Muscle of back (tissue), 3 donors: ENCODE measurements at regions not wholly inside any gene's neighbourhood (a gene's known extent, or its start where the extent isn't known, plus 50 kb on each side); places are given as distances from the start of the nearest gene placed in this dataset.

Source experiments
- DNase-seq, 3 donors: peaks; one replicate each; pipeline versions ENCODE4 v3.0.0 to v3.0.0-alpha.2; 2013

GRCh38 chr13:77480066-77480465, 55.4 kb upstream of the SCEL start:
- DNase-seq = peak in 1 of 3 donors; percentile 5

DNA sequence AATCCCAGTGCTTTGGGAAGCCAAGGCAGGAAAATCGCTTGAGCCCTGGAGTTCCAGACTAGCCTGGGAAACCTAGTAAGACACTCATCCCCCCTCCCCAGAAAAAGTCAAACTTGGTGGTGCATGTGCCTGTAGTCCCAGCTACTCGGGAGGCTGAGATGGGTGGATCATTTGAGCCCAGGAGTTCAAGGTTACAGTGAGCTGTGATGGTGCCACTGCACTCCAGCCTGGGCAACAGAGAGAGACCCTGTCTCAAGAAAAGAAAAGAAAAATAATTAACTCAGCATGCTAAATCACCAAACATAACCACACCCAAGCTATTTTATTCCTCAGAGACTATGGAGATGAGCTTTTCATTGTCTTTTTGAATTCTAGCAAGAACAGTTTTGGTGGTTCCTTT, 56.2 kb upstream of the SCEL start:
- DNase-seq = no peak

- DNase-seq = no peak
These were observed 58.1 kb upstream of the SCEL start for GRCh38 chr13:77477299-77477848.

GRCh38 chr13:77476456-77476855, 59.0 kb upstream of the SCEL start:
- DNase-seq = no peak

- no peak for DNase-seq
These were observed 60.0 kb upstream of the SCEL start for GRCh38 chr13:77475345-77476084.

DNA sequence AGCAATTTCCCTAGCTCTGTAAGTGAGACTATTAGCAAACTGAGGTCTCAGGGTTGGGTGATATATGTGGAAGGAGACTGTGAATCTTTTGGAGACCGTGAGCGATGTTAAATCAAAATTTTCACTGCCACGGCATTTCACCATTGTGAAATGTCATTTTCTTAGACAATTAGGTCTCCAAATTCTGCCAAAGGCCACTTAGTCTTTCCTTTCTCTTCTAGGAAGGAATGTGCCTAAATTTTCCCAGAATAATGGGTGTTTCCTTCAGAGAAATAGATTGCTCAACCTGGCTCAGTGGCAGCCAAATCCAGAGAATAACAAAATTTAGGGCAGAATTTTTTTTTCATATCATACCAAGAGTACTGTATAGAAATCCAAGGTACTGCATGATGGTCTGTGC, 64.5 kb upstream of the SCEL start:
- no peak for DNase-seq

- DNase-seq = no peak
These were observed 68.6 kb upstream of the SCEL start for GRCh38 chr13:77466753-77467422.

- DNase-seq = peak in 2 of 3 donors; percentile 60 to 69
These were observed 69.8 kb upstream of the SCEL start for GRCh38 chr13:77465603-77466195.

DNA sequence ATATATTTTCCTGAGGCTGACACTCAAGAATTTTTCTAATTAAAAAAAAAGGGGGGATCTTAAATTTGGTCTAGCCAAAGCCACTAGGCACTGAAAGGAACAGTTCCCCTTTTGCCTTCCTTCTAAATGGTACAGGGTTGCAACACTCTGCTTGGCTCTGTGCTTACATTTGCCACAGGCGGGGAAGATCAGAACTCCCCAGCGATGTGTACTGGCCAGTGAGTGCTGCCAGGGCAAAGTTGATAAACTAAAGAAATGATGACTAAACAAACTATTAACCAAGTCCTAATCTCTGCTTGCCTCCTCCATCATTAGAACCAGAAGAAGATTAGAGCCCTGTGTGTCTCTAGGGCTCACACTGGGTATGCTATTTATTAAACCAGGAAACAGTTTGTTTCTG, 75.3 kb upstream of the SCEL start:
- no peak for DNase-seq

GRCh38 chr13:77459592-77459991, 75.9 kb upstream of the SCEL start:
- no peak for DNase-seq

DNA sequence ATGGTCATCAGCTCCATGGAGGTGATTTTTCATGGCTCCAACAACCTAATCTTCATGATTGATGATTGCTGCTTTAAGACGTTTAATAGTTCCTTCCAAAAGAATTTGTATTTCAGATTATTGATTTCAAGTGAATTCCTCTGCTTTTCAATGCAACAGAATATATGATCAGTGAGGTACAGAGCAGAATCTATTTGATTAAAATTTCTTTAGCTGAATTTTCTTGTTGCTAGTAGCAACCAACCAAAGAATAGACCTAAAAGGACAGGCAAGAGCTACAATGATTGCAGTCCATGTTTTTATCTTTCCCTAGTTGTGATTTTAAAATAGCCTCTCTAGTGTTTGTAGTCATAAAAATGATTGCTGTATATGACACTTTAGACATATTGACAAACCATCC, 76.8 kb upstream of the SCEL start:
- no peak for DNase-seq

DNA sequence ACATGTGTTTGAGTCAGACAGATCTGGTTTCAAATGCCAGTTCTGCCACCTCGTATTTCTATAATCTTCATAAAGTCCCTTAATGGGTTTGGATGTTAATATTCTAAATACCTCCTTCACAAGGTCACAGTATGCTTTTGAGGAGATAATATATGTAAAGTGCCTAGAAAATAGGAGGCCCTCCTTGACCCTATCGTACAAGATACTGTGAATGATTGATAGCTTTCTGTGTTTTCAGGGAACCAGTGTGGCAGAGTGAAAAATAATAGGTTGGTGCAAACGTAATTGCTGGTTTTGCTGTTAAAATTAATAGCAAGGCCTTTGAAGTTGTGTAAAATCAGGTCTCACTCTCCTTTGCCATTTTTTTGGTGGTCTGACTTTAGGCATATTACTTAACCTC, 77.5 kb upstream of the SCEL start:
- DNase-seq = no peak

- DNase-seq = no peak
These were observed 79.2 kb upstream of the SCEL start for GRCh38 chr13:77456271-77456670.

DNA sequence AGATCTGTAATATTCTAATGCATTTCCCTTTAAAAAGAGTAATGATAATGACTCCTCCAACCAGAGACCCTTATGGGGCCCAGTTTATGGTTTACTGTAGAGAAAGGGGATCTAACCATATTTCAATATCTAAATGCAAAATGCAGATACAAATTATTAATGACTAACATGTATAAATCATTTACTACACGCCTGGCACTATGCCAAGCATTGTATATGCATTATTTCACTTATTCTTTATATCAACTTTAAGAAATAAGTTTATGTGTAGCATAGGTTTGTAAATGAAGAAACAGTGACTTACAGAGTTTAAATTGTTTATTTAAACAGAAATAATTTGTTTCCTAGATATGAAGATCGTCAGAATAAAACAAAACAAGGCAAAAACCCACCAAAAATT, 86.2 kb upstream of the SCEL start:
- DNase-seq = no peak

- DNase-seq = no peak
These were observed 86.8 kb upstream of the SCEL start for GRCh38 chr13:77448689-77449088.

DNA sequence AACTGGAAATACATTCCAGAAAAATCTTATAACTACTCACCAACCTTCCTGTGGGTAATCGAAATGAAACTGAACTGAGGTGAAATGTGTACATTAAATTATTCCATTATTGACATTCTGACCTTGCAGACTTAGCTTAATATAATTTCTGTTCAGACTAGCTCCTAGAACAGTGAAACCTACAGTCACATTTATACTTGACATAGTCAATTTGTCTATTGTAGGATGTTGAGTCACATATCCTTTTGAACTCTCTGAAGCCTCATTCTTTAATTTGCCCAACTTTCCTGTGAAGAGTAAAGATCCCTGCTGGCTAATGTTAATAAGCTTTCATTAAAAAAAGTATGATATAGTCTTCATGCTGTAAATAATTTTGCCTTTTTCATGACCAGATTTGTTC, 92.0 kb upstream of the SCEL start:
- no peak for DNase-seq

DNA sequence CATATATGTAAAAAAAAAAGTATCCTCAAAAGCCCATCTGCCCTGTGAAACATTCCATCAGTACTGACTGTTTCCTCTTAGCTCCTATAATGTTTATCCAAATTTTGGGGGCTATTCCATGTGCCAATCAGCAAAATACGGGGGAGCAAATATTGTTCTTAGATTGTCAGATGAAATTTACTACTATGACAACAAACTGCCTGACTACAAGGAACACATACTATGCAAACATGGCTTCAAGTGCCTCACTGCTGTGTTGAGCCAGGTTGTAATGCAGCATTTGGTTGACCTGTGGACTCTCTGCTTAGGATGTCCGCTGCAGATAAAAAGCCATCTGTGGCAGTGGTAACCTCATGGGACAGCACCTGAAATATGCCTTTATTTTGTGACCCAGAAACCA, 98.2 kb upstream of the SCEL start:
- no peak for DNase-seq

- DNase-seq = peak in 2 of 3 donors; percentile 8 to 24
These were observed 101.2 kb upstream of the SCEL start for GRCh38 chr13:77434289-77434688.

GRCh38 chr13:77431449-77431848, 104.1 kb upstream of the SCEL start:
- no peak for DNase-seq

GRCh38 chr13:77430377-77430951, 103.6 kb upstream of the MYCBP2 start:
- DNase-seq = no peak

- no peak for DNase-seq
These were observed 102.6 kb upstream of the MYCBP2 start for GRCh38 chr13:77429320-77430142.

DNA sequence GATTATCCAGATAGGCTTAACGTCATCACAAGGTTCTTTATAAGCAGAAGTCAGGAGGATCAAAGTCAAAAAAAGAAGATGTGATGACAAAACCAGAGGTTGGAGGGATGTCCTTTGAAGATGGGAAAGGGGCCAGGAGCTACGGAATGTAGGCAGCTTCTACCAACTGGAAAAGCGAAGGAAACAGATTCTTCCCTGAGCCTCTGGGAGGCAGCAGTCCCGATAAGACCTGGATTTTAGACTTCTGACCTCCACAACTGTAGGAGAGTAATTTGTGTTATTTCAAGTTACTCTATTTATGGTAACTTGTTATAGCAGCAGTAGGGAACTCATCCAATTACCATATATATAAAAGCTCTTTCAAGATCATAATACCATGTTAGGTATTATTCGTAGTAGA, 98.8 kb upstream of the MYCBP2 start:
- DNase-seq = no peak
